ENCODE measurements at regions not wholly inside any gene's neighbourhood (a gene's known extent, or its start where the extent isn't known, plus 50 kb on each side); places are given as distances from the start of the nearest gene placed in this dataset.

- no peak for TF ChIP-seq POLR2A (IDR thresholded peaks at IDR 0.05; ENCODE audit: low read depth, low read length)
- no peak for TF ChIP-seq MYC (IDR thresholded peaks at IDR 0.05; ENCODE audit: low read depth, low read length)
- no peak for TF ChIP-seq CTCF (IDR thresholded peaks at IDR 0.05; ENCODE audit: extremely low read depth in 1 of 2, insufficient read depth in 1 of 2, low read depth in 1 of 2, low read length in 2 of 2)
- no peak for TF ChIP-seq JUN (IDR thresholded peaks at IDR 0.05; ENCODE audit: borderline replicate concordance, insufficient read depth, insufficient read length, low read depth)
- TF ChIP-seq MAX (IDR thresholded peaks at IDR 0.05; ENCODE audit: insufficient read depth, insufficient read length) = no peak
Observed at GRCh38 chr5:74404574-74405508, 235.7 kb downstream of the ENC1 start.

All from endothelial cell of umbilical vein (primary cell).